ENCODE measurements at regions not wholly inside any gene's neighbourhood (a gene's known extent, or its start where the extent isn't known, plus 50 kb on each side); places are given as distances from the start of the nearest gene placed in this dataset.
A peak's percentile ranks its signal among the peaks of the same experiment; 100 is the strongest.
"Not testable (repeated sequence)": the region's sequence is repeated elsewhere in the genome, so short reads cannot be mapped to it uniquely, and the experiment has no call there.

DNA sequence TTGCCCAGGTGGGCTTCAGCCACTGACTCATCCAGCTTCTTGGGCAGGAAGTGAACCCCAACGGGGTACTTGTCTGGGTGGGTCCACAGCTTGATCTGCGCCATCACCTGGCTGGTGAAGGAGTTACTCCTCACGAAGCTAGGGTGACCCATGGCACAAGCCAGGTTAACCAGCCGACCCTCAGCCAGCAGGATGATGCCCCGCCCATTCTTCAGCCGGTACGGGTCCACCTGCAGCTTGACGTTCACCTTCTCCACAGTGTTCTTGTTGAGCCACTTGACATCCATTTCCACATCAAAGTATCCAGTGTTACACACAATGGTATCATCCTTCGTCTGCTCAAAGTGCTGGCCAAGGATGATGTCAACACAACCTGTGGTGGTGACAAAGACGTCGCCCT is 121.3 kb upstream of the NXPH2 start:
- DNase-seq (ENCODE audit: insufficient read length, low spot score) (no peak), FAIRE-seq (peak; percentile 20)

- no peak for FAIRE-seq
- no peak for DNase-seq (ENCODE audit: insufficient read length, low spot score)
These were observed 118.7 kb upstream of the NXPH2 start for GRCh38 chr2:138898855-138899254.

- FAIRE-seq (no peak), DNase-seq (ENCODE audit: insufficient read length, low spot score) (no peak)
These were observed 117.1 kb upstream of the NXPH2 start for GRCh38 chr2:138897274-138897673.

- FAIRE-seq = no peak
- no peak for DNase-seq (ENCODE audit: insufficient read length, low spot score)
These were observed 113.6 kb upstream of the NXPH2 start for GRCh38 chr2:138893746-138894145.

DNA sequence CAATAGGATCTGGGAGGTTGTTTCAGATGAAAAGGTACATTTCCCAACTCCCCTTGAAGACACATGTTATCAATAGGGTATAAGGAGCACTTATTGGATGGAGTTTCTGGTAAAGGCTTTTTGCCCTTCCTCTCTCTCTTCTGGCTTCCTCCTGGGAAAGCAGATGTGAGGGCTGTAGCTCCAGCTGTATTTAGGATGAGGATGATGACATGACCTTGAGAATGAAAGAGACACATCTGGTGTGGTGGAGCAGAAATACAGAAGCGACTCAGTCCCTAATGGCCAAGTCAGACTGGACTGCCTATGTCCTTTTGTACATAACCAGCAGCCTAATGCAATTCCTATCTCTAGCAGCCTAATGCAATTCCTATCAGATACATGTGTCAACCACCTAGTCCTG is 100.9 kb upstream of the NXPH2 start:
- no peak for FAIRE-seq
- no peak for DNase-seq (ENCODE audit: insufficient read length, low spot score)

DNA sequence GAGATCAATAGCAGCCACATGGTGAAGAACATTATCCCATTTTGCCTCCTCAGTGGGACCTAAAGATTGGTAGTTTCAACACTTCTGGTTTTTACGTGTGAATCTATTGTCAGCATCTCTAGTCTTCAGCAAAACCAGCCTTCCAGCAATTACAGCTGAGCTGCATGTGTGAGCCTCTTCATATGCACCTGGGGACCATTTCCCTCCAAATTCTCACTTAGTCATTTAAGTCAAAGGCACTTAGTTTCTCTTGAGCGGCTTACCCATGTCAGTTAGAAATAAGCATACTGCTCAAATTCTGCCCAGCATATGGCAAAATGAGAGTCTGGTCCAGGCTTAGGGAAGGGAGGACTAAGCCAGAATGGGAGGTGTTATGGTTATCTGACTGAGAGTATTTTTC is 99.7 kb upstream of the NXPH2 start:
- DNase-seq (ENCODE audit: insufficient read length, low spot score) (no peak), FAIRE-seq (no peak)

GRCh38 chr2:138877421-138877820 is 97.2 kb upstream of the NXPH2 start:
- FAIRE-seq = no peak

DNA sequence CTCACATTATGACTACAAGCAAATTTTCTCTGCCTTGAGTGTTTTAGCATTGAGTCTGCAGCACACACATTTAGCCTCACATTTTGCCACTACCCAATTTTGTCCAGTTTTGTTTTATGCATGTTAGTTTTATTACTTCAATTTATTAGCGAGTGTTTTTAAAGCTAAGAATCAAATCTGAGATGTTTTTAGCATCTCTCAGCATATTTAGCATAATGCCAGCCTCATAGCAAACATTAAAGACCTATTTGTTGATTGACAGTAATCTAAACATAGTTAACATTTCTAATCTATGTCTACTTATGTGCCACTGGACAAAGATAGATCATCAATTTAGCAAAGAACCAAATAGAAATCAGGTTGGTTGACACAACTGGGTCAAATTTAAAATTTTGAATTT is 94.1 kb upstream of the NXPH2 start:
- FAIRE-seq = no peak
- no peak for DNase-seq (ENCODE audit: insufficient read length, low spot score)

More at GRCh38 chr2:138877421-138877820, 97.2 kb upstream of the NXPH2 start:
- DNase-seq (ENCODE audit: insufficient read length, low spot score) = peak; percentile 1

DNA sequence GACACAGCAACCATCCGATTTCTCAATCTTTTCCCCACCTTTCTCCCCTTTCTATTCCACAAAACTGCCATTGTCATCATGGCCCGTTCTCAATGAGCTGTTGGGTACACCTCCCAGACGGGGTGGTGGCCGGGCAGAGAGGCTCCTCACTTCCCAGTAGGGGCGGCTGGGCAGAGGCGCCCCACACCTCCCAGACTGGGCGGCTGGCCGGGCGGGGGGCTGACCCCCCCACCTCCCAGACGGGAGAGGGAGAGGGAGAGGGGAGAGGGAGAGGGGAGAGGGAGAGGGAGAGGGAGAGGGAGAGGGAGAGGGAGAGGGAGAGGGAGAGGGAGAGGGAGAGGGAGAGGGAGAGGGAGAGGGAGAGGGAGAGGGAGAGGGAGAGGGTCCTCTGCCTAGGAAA is 91.9 kb upstream of the NXPH2 start:
- not testable (repeated sequence) for DNase-seq (ENCODE audit: insufficient read length, low spot score); FAIRE-seq

- no peak for FAIRE-seq
- DNase-seq (ENCODE audit: insufficient read length, low spot score) = no peak
These were observed 91.1 kb upstream of the NXPH2 start for GRCh38 chr2:138871312-138871711.

GRCh38 chr2:138867341-138867740 is 87.2 kb upstream of the NXPH2 start:
- DNase-seq (ENCODE audit: insufficient read length, low spot score) = no peak
- no peak for FAIRE-seq

GRCh38 chr2:138866797-138867196 is 86.6 kb upstream of the NXPH2 start:
- FAIRE-seq (no peak), DNase-seq (ENCODE audit: insufficient read length, low spot score) (no peak)

DNA sequence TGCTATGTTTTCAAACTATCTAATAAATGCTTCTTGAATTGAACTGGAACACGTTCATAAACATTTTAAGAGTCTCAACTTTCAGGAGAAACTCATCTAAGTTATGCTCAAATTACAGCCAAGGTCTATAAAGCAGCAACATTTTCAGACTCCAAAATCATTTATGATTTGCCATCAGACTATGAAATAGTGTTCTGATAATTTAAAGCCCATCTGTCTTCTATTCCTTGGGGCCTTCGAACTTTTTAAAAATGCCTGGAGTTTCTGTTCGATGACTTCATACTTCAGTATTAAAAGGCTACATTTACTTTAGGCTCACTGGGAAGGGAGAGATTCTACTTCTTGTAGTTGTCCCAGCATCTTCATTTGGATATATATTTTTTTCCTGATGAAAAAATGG is 73.6 kb upstream of the NXPH2 start:
- DNase-seq (ENCODE audit: insufficient read length, low spot score) (no peak), FAIRE-seq (no peak)

- FAIRE-seq (no peak), DNase-seq (ENCODE audit: insufficient read length, low spot score) (no peak)
These were observed 73.1 kb upstream of the NXPH2 start for GRCh38 chr2:138853296-138853695.

DNA sequence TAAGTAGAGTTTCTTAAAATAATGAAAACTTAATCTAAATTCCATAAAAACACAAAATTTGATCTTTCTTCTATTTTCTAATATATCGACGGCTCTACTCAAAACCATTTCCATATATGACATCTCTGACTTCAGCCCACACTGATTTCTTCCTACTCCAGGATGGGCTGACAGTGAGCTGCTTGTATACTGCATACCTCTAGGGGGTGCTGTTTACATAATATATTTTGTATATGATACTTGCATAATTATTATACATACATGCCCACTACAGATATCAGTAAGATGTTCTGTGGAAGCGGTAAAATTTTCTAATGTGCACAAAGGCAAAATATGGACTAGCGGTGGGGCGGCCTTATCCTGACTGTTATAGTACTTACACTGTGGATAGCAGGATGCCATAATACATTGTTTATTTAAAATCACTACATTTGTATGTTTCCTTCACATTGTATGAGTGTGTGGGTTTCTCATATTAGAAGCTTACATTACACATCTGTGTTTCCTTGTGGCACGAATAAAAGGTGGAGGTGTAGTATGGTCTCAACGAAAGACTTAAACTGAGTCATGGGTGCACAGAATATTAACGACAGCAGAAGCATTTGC is 66.1 kb upstream of the NXPH2 start:
- FAIRE-seq = no peak

GRCh38 chr2:138842341-138842740 is 62.2 kb upstream of the NXPH2 start:
- no peak for FAIRE-seq

More for the DNA sequence above, 66.1 kb upstream of the NXPH2 start:
- peak; percentile 41 for DNase-seq (ENCODE audit: insufficient read length, low spot score)

GRCh38 chr2:138841459-138841858 is 61.3 kb upstream of the NXPH2 start:
- no peak for DNase-seq (ENCODE audit: insufficient read length, low spot score)

More at GRCh38 chr2:138842341-138842740, 62.2 kb upstream of the NXPH2 start:
- DNase-seq (ENCODE audit: insufficient read length, low spot score) = no peak

GRCh38 chr2:138838851-138839620 is 58.8 kb upstream of the NXPH2 start:
- FAIRE-seq (no peak), DNase-seq (ENCODE audit: insufficient read length, low spot score) (no peak)

More at GRCh38 chr2:138841459-138841858, 61.3 kb upstream of the NXPH2 start:
- FAIRE-seq = no peak

DNA sequence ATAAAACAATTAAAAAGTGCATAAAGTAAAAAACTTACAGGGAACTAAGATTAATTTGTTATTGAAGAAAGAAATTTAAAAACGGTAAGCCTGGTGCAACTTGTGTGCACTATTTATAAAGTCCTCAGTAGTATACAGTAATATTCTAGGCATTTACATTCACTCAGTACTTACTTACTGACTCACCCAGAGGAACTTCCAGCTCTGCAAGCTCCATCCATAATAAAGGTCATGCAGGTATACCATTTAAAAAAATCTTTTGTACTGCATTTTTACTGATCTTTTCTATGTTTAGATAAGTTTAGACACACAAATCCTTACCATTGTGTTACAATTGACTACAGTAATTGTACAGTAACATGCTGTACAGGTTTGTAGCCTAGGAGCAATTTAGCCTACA is 51.5 kb upstream of the NXPH2 start:
- FAIRE-seq (no peak), DNase-seq (ENCODE audit: insufficient read length, low spot score) (no peak)

- no peak for FAIRE-seq
- no peak for DNase-seq (ENCODE audit: insufficient read length, low spot score)
These were observed 51.0 kb upstream of the NXPH2 start for GRCh38 chr2:138831154-138831553.

DNA sequence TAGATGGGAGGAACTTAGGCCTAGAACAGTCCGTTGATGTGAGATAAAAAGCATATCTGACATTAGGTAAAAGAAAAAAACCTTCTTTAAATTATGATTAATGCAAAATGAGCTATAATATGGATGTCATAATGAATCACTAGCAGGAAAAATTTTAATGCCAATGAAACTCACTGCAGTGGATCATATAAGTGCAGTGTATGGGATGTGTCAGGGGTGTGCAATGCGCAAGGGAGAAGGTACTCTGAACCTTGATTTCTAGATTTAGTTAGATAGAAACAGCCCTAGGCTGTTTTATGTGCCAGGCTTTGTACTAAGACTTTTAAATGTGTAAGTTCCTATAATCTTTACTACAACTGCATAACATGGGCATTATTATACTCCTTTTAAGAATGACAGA is 50.4 kb upstream of the NXPH2 start:
- DNase-seq (ENCODE audit: insufficient read length, low spot score) (no peak), FAIRE-seq (no peak)
